Brain microvascular endothelial cell (primary cell): ENCODE measurements at regions not wholly inside any gene's neighbourhood (a gene's known extent, or its start where the extent isn't known, plus 50 kb on each side); places are given as distances from the start of the nearest gene placed in this dataset.
"Not testable (repeated sequence)": the region's sequence is repeated elsewhere in the genome, so short reads cannot be mapped to it uniquely, and the experiment has no call there.

Experiments used
- DNase-seq: peaks from one replicate; pipeline ENCODE4 v3.0.0-alpha.2; 2020
- H3K27ac ChIP-seq: fragments of 250-450 bp; sonication (Bioruptor Pico); 2 replicates; pipeline ENCODE4 v1.5.1; 2020; ENCODE audit warnings: mild to moderate bottlenecking, moderate library complexity
- H3K27me3 ChIP-seq: fragments of 250-450 bp; sonication (Bioruptor Pico); replicated peaks from 2 replicates; pipeline ENCODE4 v1.5.1; 2020; ENCODE audit warnings: mild to moderate bottlenecking
- H3K36me3 ChIP-seq: fragments of 250-450 bp; sonication (Bioruptor Pico); replicated peaks from 2 replicates; pipeline ENCODE4 v1.5.1; 2020; ENCODE audit warnings: mild to moderate bottlenecking
- H3K4me3 ChIP-seq: 2 replicates; pipeline ENCODE4 v1.5.1; 2011; ENCODE audit warnings: low read depth, mild to moderate bottlenecking, control low read depth, low read length, moderate library complexity
- in situ Hi-C: cut with HindIII; loops from 2 replicates; pipeline ENCODE4 v1.10.0; 2017; ENCODE audit warnings: low sequenced_read_pairs, low pct_ligation_motif_present
- TF ChIP-seq, protein P1 (sequence below): IDR thresholded peaks from 2 replicates; pipeline ENCODE4 v1.5.1; 2011; ENCODE audit warnings: low read depth, mild to moderate bottlenecking, moderate library complexity, low read length, control low read depth, inconsistent platforms; ENCODE audit errors: missing control alignments

DNA sequence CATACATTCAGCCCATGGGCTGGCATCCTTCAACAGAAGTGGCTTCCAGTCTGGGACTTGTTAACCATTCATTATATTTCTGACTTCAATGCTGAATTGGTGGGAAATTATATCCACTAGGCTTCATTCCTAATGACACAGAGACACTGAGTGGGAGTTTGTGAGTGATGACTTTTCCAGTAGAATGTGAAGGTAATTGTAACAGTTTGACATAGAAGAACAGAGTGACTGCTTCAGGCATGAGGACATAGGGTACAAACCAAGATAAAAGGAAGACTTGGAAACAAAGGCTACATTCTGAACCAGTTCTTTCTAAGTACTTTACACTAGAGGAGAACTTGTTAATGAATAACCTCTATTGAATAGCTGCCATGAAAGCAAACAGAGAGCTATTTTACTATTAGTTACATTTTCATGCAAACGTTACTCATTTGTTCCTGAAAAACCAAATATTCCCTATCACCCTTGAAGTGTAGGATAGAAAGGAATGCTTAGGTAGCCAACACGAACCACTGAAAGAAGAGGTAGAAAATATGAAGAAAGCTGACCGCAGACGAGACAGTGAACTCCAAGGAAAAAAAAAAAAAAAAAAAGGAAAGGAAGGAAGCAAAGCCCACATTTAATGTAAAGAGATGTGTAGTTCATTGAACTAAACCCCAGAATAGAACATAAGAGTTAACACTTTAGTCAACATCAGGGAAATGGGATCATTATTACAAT lies 237.0 kb upstream of the SEMA3C start:
- H3K27me3 ChIP-seq, result no peaks in the 10 kb centered on the region
- DNase-seq, result no peak
- H3K36me3 ChIP-seq, result no peaks in the 10 kb centered on the region
- H3K4me3 ChIP-seq, result no peak overlapping the region
- H3K27ac ChIP-seq, result no peak overlapping the region
- TF ChIP-seq, protein P1, sequence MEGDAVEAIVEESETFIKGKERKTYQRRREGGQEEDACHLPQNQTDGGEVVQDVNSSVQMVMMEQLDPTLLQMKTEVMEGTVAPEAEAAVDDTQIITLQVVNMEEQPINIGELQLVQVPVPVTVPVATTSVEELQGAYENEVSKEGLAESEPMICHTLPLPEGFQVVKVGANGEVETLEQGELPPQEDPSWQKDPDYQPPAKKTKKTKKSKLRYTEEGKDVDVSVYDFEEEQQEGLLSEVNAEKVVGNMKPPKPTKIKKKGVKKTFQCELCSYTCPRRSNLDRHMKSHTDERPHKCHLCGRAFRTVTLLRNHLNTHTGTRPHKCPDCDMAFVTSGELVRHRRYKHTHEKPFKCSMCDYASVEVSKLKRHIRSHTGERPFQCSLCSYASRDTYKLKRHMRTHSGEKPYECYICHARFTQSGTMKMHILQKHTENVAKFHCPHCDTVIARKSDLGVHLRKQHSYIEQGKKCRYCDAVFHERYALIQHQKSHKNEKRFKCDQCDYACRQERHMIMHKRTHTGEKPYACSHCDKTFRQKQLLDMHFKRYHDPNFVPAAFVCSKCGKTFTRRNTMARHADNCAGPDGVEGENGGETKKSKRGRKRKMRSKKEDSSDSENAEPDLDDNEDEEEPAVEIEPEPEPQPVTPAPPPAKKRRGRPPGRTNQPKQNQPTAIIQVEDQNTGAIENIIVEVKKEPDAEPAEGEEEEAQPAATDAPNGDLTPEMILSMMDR, result no peak
- in situ Hi-C loops, result no loop called here

DNA sequence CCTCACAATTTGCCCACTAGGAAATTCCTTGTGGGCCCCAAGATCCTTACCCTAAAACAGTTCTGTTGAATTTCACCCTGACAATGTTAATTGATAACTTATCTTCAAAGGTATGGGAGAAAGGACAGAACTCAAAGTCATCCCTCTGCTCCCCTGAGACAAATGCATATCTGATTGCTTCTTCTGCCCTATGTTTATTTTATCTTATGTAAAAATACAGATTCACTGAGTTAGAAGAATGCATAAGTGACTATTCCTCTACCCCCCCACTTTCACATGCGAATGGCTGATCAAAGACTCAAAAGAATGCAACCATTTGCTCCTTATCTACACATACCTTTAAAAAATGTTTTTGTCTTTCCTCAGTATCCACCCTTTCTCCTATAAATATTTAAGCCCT lies 235.7 kb upstream of the SEMA3C start:
- Histone ChIP-seq H3K27me3 (no peaks in the 10 kb centered on the region), H3K36me3 (no peaks in the 10 kb centered on the region), H3K4me3 (no peak overlapping the region), H3K27ac (no peak overlapping the region)
- in situ Hi-C loops, result no loop called here
- TF ChIP-seq, protein P1, result no peak
- DNase-seq, result no peak

GRCh38 chr7:81152925-81153324 lies 234.1 kb upstream of the SEMA3C start:
- H3K4me3 ChIP-seq, in situ Hi-C loops, H3K27me3 ChIP-seq, H3K36me3 ChIP-seq, H3K27ac ChIP-seq, DNase-seq: not testable (repeated sequence)

DNA sequence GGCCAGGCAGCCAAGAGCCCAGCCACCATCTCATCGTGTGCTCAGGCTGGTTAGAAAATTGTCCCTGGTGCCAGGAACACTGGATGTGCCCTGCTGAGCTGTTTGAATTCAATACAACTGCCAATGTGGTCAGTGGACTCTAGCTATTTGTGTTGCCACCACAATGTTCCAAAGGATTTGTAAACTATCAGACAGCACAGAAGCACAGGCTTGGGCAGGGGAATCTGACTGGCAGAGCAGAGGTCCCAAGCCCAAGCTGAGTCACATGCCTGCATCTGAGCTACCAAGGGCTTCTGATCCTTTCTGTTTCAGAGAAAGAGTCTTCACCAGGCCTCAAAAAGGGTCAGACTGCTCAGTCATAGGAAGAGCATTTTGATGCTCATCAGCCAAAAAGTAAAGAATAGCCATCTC lies 232.1 kb upstream of the SEMA3C start:
- DNase-seq, result no peak
- TF ChIP-seq, protein P1, result no peak
- Histone ChIP-seq H3K27ac (no peak overlapping the region), H3K36me3 (no peaks in the 10 kb centered on the region), H3K4me3 (no peak overlapping the region), H3K27me3 (no peaks in the 10 kb centered on the region)
- in situ Hi-C loops, result no loop called here

DNA sequence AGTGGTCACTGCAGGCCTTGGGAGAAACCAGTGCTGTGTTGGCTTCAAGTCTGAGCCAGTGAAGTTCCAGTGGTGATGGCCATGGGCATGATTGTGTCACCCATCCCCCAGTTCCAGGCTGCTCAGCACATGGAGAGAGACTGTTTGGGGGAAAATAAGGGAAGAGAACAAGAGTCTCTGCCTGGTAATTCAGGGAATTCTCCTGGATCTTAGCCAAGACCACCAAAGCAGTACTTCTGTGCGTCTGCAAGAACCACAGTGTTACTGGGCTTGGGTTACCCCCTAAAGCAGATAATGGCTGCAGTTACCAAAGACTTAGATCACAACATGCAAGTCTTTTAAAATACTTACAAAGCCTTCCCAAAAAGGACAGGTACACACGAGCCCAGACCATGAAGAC lies 225.0 kb upstream of the SEMA3C start:
- Histone ChIP-seq H3K27ac (no peak overlapping the region), H3K36me3 (no peaks in the 10 kb centered on the region), H3K27me3 (no peaks in the 10 kb centered on the region), H3K4me3 (no peak overlapping the region)
- DNase-seq, result no peak
- in situ Hi-C loops, result no loop called here
- TF ChIP-seq, protein P1, result no peak

DNA sequence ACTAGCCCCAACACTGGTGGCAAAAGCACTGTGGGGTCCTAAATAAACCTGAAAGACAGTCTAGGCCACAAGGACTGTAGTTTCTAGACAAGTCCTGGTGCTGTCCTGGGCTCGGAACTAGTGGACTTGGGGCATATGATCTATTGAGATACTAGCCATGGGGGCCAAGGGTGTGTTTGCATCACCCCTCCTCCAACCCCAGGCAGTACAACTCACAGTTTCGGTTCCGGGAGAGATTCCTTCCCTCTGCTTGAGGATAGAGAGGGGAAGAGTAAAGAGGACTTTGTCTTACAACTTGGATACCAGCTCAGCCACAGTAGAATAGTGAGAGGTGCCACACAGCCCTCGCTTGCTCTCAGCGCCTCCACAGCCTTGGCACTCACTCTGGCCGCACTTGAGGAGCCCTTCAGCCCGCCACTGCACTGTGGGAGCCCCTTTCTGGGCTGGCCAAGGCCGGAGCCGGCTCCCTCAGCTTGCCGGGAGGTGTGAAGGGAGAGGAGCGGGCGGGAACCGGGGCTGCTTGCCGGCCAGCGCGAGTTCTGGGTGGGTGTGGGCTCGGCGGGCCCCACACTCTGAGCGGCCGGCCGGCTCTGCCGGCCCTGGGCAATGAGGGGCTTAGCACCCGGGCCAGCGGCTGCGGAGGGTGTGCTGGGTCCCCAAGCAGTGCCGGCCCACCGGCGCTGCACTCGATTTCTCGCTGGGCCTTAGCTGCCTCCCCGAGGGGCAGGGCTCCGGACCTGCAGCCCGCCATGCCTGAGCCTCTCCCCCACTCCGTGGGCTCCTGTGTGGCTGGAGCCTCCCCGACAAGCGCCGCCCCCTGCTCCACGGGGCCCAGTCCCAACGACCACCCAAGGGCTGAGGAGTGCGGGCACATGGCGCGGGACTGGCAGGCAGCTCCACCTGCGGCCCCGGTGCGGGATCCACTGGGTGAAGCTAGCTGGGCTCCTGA lies 222.7 kb upstream of the SEMA3C start:
- H3K27ac ChIP-seq, in situ Hi-C loops, H3K27me3 ChIP-seq, DNase-seq, H3K4me3 ChIP-seq, H3K36me3 ChIP-seq: not testable (repeated sequence)
